GM21529 (cell line): ENCODE measurements at regions not wholly inside any gene's neighbourhood (a gene's known extent, or its start where the extent isn't known, plus 50 kb on each side); places are given as distances from the start of the nearest gene placed in this dataset.

ENCODE experiments used
- ATAC-seq: cut with Tn5 transposase; IDR thresholded peaks from one replicate; pipeline ENCODE4 v1.9.1; 2021; ENCODE audit not compliant: unreplicated experiment

DNA sequence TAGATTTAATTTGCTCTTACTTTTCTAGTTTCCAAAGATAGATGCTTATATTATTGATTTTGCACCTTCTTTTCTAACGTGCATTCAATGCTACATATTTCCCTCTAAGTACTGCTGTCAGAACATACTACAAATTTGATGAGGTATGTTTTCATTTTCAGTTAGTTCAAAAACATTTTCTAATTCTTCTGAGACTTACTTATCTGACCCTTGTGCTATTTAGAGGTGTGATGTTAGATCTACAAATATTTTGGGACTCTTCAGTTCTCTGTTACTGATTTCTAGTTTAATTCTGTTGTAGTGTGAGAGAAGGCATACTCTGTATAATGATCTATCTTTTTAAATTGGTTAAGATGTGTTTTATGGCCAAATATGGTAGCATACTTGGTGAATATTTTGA, 97.8 kb upstream of the TMEM168 start:
- ATAC-seq = no peak

- ATAC-seq = no peak
Measured at GRCh38 chr7:112887337-112887736, 97.1 kb upstream of the TMEM168 start.

DNA sequence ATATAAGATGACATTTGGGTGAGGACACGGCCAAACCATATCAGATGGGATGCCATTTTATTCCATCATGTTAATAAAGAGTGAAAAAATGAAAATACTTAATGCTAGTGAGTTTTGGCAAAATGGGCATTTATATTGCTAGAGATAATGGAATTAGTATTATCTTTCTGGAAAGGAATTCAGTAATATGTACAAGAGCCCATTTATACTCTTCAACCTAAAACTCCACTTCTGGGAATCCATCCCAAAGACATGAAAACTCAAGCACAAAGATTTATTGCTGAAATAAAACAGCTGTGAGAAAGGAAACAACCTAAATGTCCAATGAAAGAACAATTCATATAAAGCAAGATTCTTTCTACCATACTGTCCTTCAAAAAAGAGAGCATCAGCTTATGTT, 96.0 kb upstream of the TMEM168 start:
- no peak for ATAC-seq

GRCh38 chr7:112882991-112883390, 92.8 kb upstream of the TMEM168 start:
- no peak for ATAC-seq

DNA sequence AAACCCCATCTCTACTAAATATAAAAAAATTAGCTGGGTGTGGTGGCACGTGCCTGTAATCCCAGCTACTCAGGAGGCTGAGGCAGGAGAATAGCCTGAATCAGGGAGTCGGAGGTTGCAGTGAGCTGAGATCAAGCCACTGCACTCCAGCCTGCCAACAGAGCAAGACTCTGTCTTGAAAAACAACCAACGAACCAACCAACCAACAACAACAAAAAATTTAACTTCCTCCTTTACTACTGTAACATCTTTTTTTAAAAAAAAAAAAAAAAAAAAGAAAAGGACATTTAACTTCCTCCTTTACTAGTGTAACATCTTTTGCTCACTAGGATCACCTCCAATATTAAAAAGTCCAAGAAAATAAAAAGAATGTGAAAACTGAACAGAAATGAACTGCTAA, 92.3 kb upstream of the TMEM168 start:
- ATAC-seq = no peak

GRCh38 chr7:112882022-112882421, 91.8 kb upstream of the TMEM168 start:
- no peak for ATAC-seq

DNA sequence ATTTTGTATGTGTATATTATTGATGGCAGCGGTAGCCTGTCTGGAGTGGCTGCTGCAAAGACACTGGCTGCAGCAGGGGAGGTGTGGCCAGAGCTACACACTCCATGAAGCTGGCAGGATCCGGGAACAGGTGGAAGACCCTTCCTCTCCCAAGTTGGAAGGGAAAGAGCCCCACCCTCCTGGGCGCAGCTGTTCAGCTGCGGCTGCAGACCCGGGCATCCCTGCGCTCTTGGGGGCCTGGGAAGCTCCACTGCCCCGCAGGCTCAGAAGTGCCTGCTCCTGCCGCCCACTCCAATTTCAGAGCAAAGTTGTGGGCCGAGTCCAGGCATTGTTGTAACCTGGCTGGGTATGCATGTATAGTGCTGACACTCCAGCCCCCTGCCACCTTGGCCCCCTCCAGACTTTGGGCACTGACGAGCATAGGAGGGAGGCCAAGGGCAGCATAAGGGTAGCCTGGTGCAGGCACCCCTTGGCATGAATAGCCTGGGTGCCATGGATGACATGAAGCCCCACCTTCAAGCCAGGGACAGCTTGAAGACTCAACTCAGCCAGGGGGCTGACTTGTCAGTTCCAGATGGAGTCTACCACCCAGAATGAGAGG, 90.7 kb upstream of the TMEM168 start:
- ATAC-seq = no peak

DNA sequence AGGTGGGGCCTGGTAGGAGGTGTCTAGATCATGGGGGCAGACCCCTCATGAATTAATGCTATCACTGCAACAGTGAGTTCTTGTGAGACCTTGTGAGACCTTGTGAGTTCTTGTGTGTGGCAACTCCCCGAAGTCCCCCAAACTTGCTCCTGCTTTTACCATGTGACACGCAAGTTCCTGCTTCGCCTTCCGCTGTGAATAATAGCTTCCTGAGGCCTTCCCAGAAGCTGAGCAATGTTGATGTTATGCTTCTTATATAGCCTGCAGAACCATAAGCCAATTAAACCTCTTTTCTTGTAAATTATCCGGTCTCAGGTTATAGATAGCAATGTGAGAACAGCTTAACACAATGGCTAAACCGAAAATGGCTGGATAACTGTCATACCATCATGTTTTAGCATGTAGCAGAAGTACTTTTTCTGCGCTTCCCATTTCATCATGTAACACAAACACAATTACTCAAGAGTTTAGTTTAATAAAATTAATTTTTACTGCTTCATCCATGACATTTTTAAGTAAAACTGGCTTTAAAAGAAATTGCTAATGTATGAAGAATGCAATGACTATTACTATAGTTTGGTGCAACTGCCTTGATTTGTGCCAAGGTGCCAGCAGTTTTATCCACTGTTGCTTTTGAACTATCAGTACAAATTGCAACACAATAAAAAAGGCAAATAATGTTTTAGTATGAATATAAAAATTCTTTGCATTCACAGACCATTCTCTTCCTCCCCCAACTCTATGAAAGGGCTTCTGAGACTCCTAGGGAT, 87.7 kb upstream of the TMEM168 start:
- no peak for ATAC-seq

GRCh38 chr7:112876877-112877276, 86.7 kb upstream of the TMEM168 start:
- no peak for ATAC-seq

GRCh38 chr7:112874909-112875308, 84.7 kb upstream of the TMEM168 start:
- no peak for ATAC-seq

DNA sequence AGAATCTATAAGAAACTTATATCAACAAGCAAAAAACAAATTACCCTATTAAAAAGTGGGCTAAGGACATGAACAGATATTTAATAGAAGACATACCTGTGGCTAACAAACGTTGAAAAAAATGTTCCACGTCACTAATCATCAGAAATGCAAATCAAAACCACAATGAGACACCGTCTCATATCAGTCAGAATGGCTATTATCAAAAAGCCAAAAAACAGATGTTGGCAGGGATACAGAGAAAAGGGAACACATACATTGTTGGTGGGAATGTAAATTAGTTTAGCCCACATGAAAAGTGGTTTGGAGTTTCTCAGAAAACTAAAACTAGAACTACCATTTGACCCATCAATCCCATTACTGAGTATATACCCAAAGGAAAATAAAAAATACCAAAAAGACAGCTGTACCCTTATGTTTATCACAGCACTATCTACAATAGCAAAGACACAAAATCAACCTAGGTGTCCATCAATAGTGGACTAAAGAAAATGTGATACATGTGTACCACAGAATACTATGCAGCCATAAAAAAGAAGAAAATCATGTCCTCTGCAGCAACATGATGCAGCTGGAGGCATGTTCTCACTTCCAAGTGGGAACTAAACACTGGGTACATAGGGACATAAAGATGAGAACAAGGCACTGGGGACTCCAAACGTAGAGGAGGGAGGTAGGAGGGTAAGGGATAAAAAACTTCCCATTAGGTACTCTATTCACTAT, 83.8 kb upstream of the TMEM168 start:
- ATAC-seq = no peak

GRCh38 chr7:112869111-112869774, 79.0 kb upstream of the TMEM168 start:
- ATAC-seq = peak; percentile 49

DNA sequence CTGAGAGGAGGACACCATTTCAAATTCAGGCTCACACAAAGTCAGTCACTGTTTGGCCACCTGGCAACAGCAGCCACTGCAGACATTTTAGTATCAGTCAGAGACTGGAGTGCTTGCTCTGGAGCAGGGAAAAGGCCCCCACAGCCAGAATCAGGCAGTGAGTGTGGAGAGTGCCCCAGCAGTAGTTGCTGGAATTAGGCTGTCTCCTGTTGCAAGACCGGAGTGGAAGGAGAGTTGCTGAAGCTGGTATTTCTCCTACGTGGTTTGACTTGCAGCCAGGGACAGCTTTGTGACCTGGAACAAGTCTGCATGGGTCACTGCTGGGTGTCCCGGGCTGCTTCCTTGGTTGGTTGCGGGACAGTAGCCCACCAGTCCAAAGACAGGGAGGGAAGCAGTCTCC, 78.4 kb upstream of the TMEM168 start:
- no peak for ATAC-seq

DNA sequence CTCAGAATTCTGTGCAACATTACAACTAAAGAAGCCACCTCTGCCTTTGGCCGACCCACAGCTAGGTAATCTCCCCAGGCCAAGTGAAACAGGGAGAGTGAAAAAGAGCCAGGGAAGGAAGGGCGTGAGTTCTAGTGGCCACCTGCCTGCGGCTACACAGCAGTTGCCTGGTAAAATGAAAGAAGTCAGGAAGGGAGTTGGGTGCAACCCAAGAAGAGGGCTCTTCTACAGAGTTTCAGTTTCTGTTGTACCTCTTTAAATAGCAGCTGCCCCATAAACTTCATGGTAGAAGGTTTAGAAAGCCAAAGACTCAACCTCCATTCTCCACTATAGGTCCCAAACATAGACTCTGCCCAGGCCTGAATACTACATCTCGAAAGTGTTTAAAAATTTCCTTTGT, 76.2 kb upstream of the TMEM168 start:
- peak; percentile 98 for ATAC-seq

GRCh38 chr7:112864380-112864779, 74.2 kb upstream of the TMEM168 start:
- no peak for ATAC-seq

DNA sequence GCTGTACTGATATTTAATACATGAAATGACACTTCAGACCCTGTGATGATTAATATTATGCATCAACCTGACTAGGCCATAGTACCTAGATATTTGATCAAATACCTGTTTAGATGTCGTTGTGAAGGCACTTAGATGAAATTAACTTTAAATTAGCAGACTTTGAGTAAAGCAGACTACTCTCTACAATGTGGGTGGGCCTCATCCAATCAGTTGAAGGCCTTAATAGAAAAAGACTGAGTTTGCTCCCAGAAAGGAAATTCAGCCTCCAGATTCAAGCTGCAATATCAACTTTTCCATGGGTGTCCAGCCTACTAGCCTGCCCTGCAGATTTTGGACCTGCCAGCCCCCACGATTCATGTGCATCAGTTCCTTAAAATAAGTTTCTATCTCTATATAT, 68.6 kb upstream of the TMEM168 start:
- no peak for ATAC-seq

DNA sequence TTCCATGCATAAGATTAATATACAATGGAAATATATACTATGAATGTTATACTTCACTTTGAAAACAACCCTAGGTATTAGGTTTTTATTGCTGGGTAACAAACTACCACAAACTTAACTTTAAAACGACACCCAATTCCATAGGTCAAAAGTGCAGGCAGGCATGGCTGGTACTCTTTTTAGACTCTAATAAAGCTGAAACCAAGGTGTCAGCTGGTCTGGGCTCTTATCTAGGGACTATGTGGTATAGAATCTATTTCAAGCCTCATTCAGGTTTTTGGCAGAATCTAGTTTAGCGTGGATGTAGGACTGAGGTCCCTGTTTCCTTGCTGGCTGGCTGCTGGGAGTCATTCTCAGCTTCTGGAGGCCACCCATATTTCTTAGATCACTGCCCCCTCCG, 65.0 kb upstream of the TMEM168 start:
- no peak for ATAC-seq

- no peak for ATAC-seq
Measured at GRCh38 chr7:112854169-112854568, 64.0 kb upstream of the TMEM168 start.

DNA sequence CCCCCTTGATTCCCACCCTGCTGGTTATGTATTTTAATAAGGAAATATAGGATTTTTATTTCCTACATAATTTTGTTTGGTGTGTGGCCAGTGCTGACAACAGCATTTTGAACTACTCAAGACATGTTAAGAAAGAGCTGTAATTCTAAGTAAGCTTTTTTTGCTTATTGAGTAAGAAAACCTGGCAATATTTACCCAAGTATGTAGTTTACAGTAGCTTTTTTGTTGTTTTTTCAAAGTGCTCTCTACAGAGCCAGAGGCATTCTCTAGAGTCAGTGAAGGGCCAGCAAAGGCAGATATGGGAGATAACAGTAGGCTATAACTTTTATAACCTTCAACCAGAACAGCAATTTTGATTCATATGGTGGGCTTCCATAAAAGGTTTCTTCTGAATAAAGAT, 63.2 kb upstream of the TMEM168 start:
- ATAC-seq = no peak

DNA sequence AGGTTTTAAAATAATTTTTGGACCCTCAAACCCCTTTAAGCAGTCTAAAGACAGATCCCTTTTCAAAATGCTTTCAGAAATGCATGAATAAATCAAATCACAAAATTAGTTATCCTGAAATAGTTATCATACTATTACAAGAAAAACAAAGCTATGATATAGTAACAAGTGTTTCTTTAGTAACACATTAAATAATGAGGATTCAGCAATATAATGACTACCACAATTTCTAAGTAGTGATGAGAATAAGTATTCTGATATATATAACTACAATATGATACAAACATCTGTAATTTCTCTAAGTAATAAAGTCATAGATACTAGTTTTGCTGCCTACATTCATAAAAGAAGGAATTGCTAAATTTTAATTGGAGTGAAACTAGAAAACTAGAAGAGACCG, 53.0 kb upstream of the TMEM168 start:
- no peak for ATAC-seq
